Trophoblast cell (in vitro differentiated cells and primary cell): ENCODE measurements at regions not wholly inside any gene's neighbourhood (a gene's known extent, or its start where the extent isn't known, plus 50 kb on each side); places are given as distances from the start of the nearest gene placed in this dataset.

Source experiments
- DNase-seq, 2 donors: peaks; one replicate each; pipeline ENCODE4 v3.0.0-alpha.2; 2016
- H2AFZ ChIP-seq: 2 replicates; pipeline ENCODE4 v1.6.1; 2013; ENCODE audit warnings: low read length, moderate library complexity, mild to moderate bottlenecking; ENCODE audit not compliant: insufficient read depth, poor library complexity
- H2AK5ac ChIP-seq: 2 replicates; pipeline ENCODE4 v1.6.1; 2013; ENCODE audit warnings: mild to moderate bottlenecking, low read length
- H2BK120ac ChIP-seq: 2 replicates; pipeline ENCODE4 v1.6.1; 2013; ENCODE audit warnings: low read length, mild to moderate bottlenecking, moderate library complexity; ENCODE audit not compliant: insufficient read depth, poor library complexity
- H2BK12ac ChIP-seq: 2 replicates; pipeline ENCODE4 v1.6.1; 2013; ENCODE audit warnings: mild to moderate bottlenecking, low read length, moderate library complexity
- H2BK5ac ChIP-seq: 2 replicates; pipeline ENCODE4 v1.6.1; 2013; ENCODE audit warnings: low read length, low read depth, moderate library complexity, mild to moderate bottlenecking; ENCODE audit not compliant: poor library complexity
- H3K14ac ChIP-seq: 2 replicates; pipeline ENCODE4 v1.6.1; 2013; ENCODE audit warnings: mild to moderate bottlenecking, low read length
- H3K18ac ChIP-seq: 2 replicates; pipeline ENCODE4 v1.6.1; 2013; ENCODE audit warnings: mild to moderate bottlenecking, low read length
- H3K23ac ChIP-seq: 2 replicates; pipeline ENCODE4 v1.6.1; 2013; ENCODE audit warnings: low read length
- H3K27ac ChIP-seq: 2 replicates; pipeline ENCODE4 v1.5.1; 2013; ENCODE audit warnings: low read depth, mild to moderate bottlenecking, inconsistent platforms, low read length, moderate library complexity
- H3K27me3 ChIP-seq: 2 replicates; pipeline ENCODE4 v1.6.1; 2013; ENCODE audit warnings: inconsistent platforms, mild to moderate bottlenecking, low read length, moderate library complexity; ENCODE audit not compliant: insufficient read depth
- H3K36me3 ChIP-seq, 2 experiments: 1 replicate in 1 of 2; 2 replicates in 1 of 2; pipeline ENCODE4 v1.6.1; 2013; ENCODE audit warnings: low read length in 2 of 2, mild to moderate bottlenecking in 2 of 2, moderate library complexity in 1 of 2; ENCODE audit not compliant: insufficient read depth in 2 of 2, control insufficient read depth in 1 of 2
- H3K4ac ChIP-seq: 2 replicates; pipeline ENCODE4 v1.6.1; 2013; ENCODE audit warnings: low read depth, mild to moderate bottlenecking, low read length, moderate library complexity
- H3K4me1 ChIP-seq, 2 experiments: 1 replicate in 1 of 2; 2 replicates in 1 of 2; pipeline ENCODE4 v1.6.1; 2013; ENCODE audit warnings: low read length in 2 of 2, mild to moderate bottlenecking in 2 of 2, moderate library complexity in 1 of 2; ENCODE audit not compliant: insufficient read depth in 2 of 2, control insufficient read depth in 1 of 2
- H3K4me2 ChIP-seq: 2 replicates; pipeline ENCODE4 v1.6.1; 2013; ENCODE audit warnings: inconsistent platforms, mild to moderate bottlenecking, low read length, moderate library complexity
- H3K4me3 ChIP-seq: 2 replicates; pipeline ENCODE4 v1.5.1; 2013; ENCODE audit warnings: mild to moderate bottlenecking, low read depth, low read length, inconsistent platforms
- H3K79me1 ChIP-seq: one replicate; pipeline ENCODE4 v1.6.1; 2013; ENCODE audit warnings: low read length
- H3K79me2 ChIP-seq: 2 replicates; pipeline ENCODE4 v1.6.1; 2013; ENCODE audit warnings: low read length, mild to moderate bottlenecking; ENCODE audit not compliant: control insufficient read depth, insufficient read depth, poor library complexity
- H3K9ac ChIP-seq: 2 replicates; pipeline ENCODE4 v1.6.1; 2013; ENCODE audit warnings: mild to moderate bottlenecking, low read length
- H3K9me3 ChIP-seq: 2 replicates; pipeline ENCODE4 v1.6.1; 2013; ENCODE audit warnings: low read depth, mild to moderate bottlenecking, control low read depth, inconsistent platforms, low read length; ENCODE audit not compliant: insufficient read depth
- H4K12ac ChIP-seq: 2 replicates; pipeline ENCODE4 v1.6.1; 2013; ENCODE audit warnings: low read depth, mild to moderate bottlenecking, low read length, moderate library complexity
- H4K8ac ChIP-seq: 2 replicates; pipeline ENCODE4 v1.6.1; 2013; ENCODE audit warnings: low read depth, mild to moderate bottlenecking, low read length, moderate library complexity
- H4K91ac ChIP-seq: one replicate; pipeline ENCODE4 v1.6.1; 2013; ENCODE audit warnings: low read depth, mild to moderate bottlenecking, low read length, moderate library complexity
- WGBS: extraction: QIAGEN DNeasy Blood & Tissue Kit; methylation state at CpG from one replicate; pipeline ENCODE4 v1.1.7; 2013; ENCODE audit warnings: missing lambda C conversion rate; ENCODE audit not compliant: insufficient read length, insufficient coverage; ENCODE audit errors: extremely low coverage; 5-methylcytosine and 5-hydroxymethylcytosine counted together

DNA sequence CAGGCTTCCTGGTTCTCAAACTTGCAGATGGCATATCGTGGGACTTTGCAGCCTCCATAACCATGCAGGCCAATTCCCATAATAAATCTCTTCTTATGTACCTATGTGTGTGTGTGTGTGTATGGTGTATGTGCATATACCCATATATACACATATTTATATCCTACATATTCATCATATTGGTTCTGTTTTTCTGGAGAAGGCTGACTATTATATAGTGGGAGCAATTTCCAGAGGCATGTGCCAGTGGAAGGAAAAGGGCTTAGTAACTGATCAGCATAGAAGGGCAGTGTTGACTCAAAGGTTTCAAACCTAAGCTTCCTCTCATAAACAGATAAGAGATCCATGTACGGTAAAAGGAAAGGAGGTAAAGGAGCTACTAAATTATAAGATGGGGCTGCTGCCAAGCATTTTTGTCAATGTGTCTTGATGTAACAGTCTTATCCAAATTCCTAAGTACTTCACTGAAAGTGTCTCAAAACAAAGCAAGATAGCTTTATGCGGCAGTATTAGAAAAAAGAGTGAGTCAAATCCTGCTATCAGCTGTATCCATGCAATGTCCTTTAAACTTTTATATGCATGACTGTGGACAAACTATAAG, 432.1 kb downstream of the TBC1D4 start:
- no peak overlapping the region for H3K4me3 ChIP-seq
- no peaks in the 10 kb centered on the region for H3K79me2 ChIP-seq
- no peak overlapping the region for H3K14ac ChIP-seq
- H3K9me3 ChIP-seq, result no peaks in the 10 kb centered on the region
- no peak overlapping the region for H3K4ac ChIP-seq
- H3K9ac ChIP-seq, result no peak overlapping the region
- no peak overlapping the region for H2BK12ac ChIP-seq
- DNase-seq, result no peak
- no CpG with 5 or more reads among the region's 3 CpGs for WGBS
- H3K79me1 ChIP-seq, result no peaks in the 10 kb centered on the region
- no peak overlapping the region for H4K12ac ChIP-seq
- no peak overlapping the region for H2AFZ ChIP-seq
- H3K27ac ChIP-seq, result no peak overlapping the region
- H2AK5ac ChIP-seq, result no peak overlapping the region
- H3K23ac ChIP-seq, result no peak overlapping the region
- H4K8ac ChIP-seq, result no peak overlapping the region
- no peak overlapping the region for H2BK5ac ChIP-seq
- H3K18ac ChIP-seq, result no peak overlapping the region
- no peaks in the 10 kb centered on the region for H3K4me1 ChIP-seq
- no peaks in the 10 kb centered on the region for H3K36me3 ChIP-seq
- no peaks in the 10 kb centered on the region for H3K27me3 ChIP-seq
- H2BK120ac ChIP-seq, result no peak overlapping the region
- H4K91ac ChIP-seq, result no peak overlapping the region
- no peak overlapping the region for H3K4me2 ChIP-seq

DNA sequence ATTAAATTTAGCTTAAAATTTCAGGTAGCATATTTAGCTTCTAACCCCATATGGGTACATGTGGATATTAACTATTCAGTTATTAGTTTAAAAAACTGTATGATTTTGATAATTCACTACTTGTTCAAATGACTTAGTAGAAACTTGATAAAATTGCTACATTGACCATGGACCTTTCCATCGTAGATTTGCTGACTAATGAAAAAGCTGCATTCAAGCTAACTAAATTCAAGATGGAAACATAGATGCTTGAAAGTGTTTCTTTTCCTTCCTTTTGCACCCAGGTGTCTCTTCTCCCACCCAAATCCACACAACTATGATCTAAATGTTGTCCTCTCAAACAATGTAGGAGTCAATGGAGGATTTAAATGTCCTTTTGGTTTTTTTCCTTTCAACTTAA, 439.2 kb downstream of the TBC1D4 start:
- Histone ChIP-seq H2BK120ac (no peak overlapping the region), H3K18ac (no peak overlapping the region), H3K36me3 (no peaks in the 10 kb centered on the region), H2AFZ (no peak overlapping the region), H3K79me2 (no peaks in the 10 kb centered on the region), H3K4ac (no peak overlapping the region), H3K14ac (no peak overlapping the region), H4K8ac (no peak overlapping the region), H3K4me3 (no peak overlapping the region), H2BK5ac (no peak overlapping the region), H3K27ac (no peak overlapping the region), H3K23ac (no peak overlapping the region), H3K4me1 (no peaks in the 10 kb centered on the region), H3K9ac (no peak overlapping the region), H3K79me1 (no peaks in the 10 kb centered on the region), H3K9me3 (no peaks in the 10 kb centered on the region), H2BK12ac (no peak overlapping the region), H4K91ac (no peak overlapping the region), H4K12ac (no peak overlapping the region), H2AK5ac (no peak overlapping the region), H3K27me3 (no peaks in the 10 kb centered on the region), H3K4me2 (no peak overlapping the region)
- no peak for DNase-seq
- WGBS, result no CpG with 5 or more reads among the region's 1 CpG

DNA sequence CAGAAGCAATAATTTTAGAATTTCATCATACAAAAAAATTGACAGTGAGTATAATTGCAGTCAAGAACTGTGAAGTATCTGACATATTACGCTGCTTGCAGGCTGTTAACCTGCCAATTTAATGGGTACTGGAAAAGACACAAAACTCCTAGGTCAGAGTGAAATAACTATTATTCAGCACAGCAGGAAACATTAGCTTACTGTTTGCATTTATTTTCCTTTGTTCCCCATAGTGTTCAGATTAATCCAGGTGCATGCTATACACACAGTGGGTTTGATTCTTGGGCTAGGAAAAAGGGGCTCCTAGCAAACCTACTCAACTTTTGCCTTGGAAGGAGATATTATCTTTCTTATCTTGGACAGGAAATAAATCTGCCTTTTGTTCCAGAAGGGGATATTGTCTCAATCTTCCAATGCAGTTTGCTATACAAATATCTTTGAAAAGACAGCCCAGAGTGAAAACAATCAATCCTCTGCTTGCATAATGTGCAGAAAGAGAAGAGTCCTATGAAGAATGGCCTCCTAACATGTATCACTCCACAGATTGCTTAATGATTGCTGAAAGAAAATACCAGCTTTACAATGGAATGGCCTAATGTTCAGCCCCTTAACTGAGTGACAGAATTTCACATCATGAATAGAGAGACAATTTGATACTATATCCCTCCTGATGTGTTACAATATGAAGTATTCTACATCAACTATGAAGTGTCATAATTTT, 443.4 kb downstream of the TBC1D4 start:
- Histone ChIP-seq H3K4me2 (no peak overlapping the region), H4K12ac (no peak overlapping the region), H3K79me1 (no peaks in the 10 kb centered on the region), H3K27ac (no peak overlapping the region), H3K79me2 (no peaks in the 10 kb centered on the region), H3K4ac (no peak overlapping the region), H2AFZ (no peak overlapping the region), H2AK5ac (no peak overlapping the region), H3K23ac (no peak overlapping the region), H2BK12ac (no peak overlapping the region), H3K4me1 (no peaks in the 10 kb centered on the region), H3K4me3 (no peak overlapping the region), H2BK5ac (no peak overlapping the region), H4K91ac (no peak overlapping the region), H4K8ac (no peak overlapping the region), H3K27me3 (no peaks in the 10 kb centered on the region), H2BK120ac (no peak overlapping the region), H3K36me3 (no peaks in the 10 kb centered on the region), H3K14ac (no peak overlapping the region), H3K18ac (no peak overlapping the region), H3K9ac (no peak overlapping the region), H3K9me3 (no peaks in the 10 kb centered on the region)
- no peak for DNase-seq
- no CpG with 5 or more reads among the region's 1 CpG for WGBS

DNA sequence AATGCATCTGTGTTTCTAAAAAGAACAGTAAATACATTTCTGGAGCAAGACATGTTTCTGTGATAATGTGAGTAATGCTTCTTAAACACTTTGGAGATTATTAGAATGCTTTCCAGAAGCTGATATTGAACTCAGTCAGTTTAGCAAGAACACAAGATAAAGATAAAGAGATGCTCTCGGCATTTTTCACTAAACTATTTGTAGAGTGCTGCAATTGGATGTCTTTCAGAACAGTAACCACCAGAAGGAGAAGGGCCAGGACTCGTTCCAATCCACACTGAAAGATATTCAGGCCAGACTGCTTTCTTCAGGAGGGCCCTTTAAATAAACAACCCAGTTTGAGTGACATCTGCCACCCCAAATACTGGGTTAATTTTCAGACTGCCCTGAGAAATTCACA, 456.0 kb downstream of the TBC1D4 start:
- Histone ChIP-seq H3K9ac (no peak overlapping the region), H3K79me2 (no peaks in the 10 kb centered on the region), H2AK5ac (no peak overlapping the region), H2BK12ac (no peak overlapping the region), H3K27ac (no peak overlapping the region), H3K4me3 (no peak overlapping the region), H3K4me2 (no peak overlapping the region), H2AFZ (no peak overlapping the region), H4K8ac (no peak overlapping the region), H3K14ac (no peak overlapping the region), H2BK5ac (no peak overlapping the region), H4K12ac (no peak overlapping the region), H3K9me3 (peaks cover 4% of the 10 kb centered on the region), H3K36me3 (no peaks in the 10 kb centered on the region), H3K18ac (no peak overlapping the region), H3K23ac (no peak overlapping the region), H3K4me1 (no peaks in the 10 kb centered on the region), H3K4ac (no peak overlapping the region), H2BK120ac (no peak overlapping the region), H4K91ac (no peak overlapping the region), H3K27me3 (no peaks in the 10 kb centered on the region), H3K79me1 (no peaks in the 10 kb centered on the region)
- DNase-seq, result peak in 1 of 2 donors; percentile 78
- WGBS, result no CpG with 5 or more reads among the region's 2 CpGs
